Mesothelial cell of epicardium (in vitro differentiated cells): ENCODE measurements at regions not wholly inside any gene's neighbourhood (a gene's known extent, or its start where the extent isn't known, plus 50 kb on each side); places are given as distances from the start of the nearest gene placed in this dataset.
A peak's percentile ranks its signal among the peaks of the same experiment; 100 is the strongest.

Source experiments
- DNase-seq, 2 experiments: peaks; one replicate each; pipeline ENCODE4 v3.0.0; 2021; ENCODE audit warnings: low spot score in 2 of 2; ENCODE audit not compliant: unreplicated experiment in 2 of 2
- H3K27ac Mint-ChIP-seq: 2 replicates; pipeline ENCODE4 v1.8.0; 2021; ENCODE audit warnings: mixed read lengths
- H3K27me3 Mint-ChIP-seq: 2 replicates; pipeline ENCODE4 v1.8.0; 2021; ENCODE audit warnings: low read depth, mixed read lengths
- H3K36me3 Mint-ChIP-seq: 2 replicates; pipeline ENCODE4 v1.8.0; 2021; ENCODE audit warnings: mixed read lengths
- H3K4me1 Mint-ChIP-seq: 2 replicates; pipeline ENCODE4 v1.8.0; 2021; ENCODE audit warnings: mixed read lengths
- H3K4me3 Mint-ChIP-seq: 2 replicates; pipeline ENCODE4 v1.8.0; 2021; ENCODE audit warnings: mild to moderate bottlenecking, moderate library complexity, mixed read lengths
- H3K9me3 Mint-ChIP-seq: 2 replicates; pipeline ENCODE4 v1.8.0; 2021; ENCODE audit warnings: mixed read lengths
- CTCF ChIP-seq: fragments of 200-600 bp; sonication (generic); IDR thresholded peaks from one replicate; pipeline ENCODE4 v1.5.0; 2021; ENCODE audit warnings: antibody characterized with exemption; ENCODE audit not compliant: unreplicated experiment

GRCh38 chr3:10706156-10706739, 109.8 kb upstream of the SLC6A11 start:
- no peaks in the 10 kb centered on the region for H3K9me3 Mint-ChIP-seq
- DNase-seq: no peak
- H3K27me3 Mint-ChIP-seq: peaks cover 92% of the 10 kb centered on the region
- H3K4me3 Mint-ChIP-seq: no peak overlapping the region
- no peak for TF ChIP-seq CTCF
- H3K36me3 Mint-ChIP-seq: no peaks in the 10 kb centered on the region
- H3K27ac Mint-ChIP-seq: no peak overlapping the region
- peaks cover 5% of the 10 kb centered on the region for H3K4me1 Mint-ChIP-seq

GRCh38 chr3:10706740-10707399, 109.2 kb upstream of the SLC6A11 start:
- Mint-ChIP-seq H3K4me3 (peak overlapping the region; percentile 49), H3K9me3 (no peaks in the 10 kb centered on the region)

GRCh38 chr3:10707400-10708215, 108.4 kb upstream of the SLC6A11 start:
- TF ChIP-seq CTCF: no peak
- H3K9me3 Mint-ChIP-seq: no peaks in the 10 kb centered on the region
- peaks cover 92% of the 10 kb centered on the region for H3K27me3 Mint-ChIP-seq
- H3K27ac Mint-ChIP-seq: no peak overlapping the region
- peak overlapping the region; percentile 49 for H3K4me3 Mint-ChIP-seq
- peaks cover 5% of the 10 kb centered on the region for H3K4me1 Mint-ChIP-seq
- no peak for DNase-seq
- no peaks in the 10 kb centered on the region for H3K36me3 Mint-ChIP-seq

More at GRCh38 chr3:10706740-10707399, 109.2 kb upstream of the SLC6A11 start:
- Mint-ChIP-seq H3K36me3 (no peaks in the 10 kb centered on the region), H3K4me1 (peaks cover 5% of the 10 kb centered on the region), H3K27ac (no peak overlapping the region), H3K27me3 (peaks cover 92% of the 10 kb centered on the region)
- no peak for TF ChIP-seq CTCF
- no peak for DNase-seq

GRCh38 chr3:10708216-10708893, 107.7 kb upstream of the SLC6A11 start:
- Mint-ChIP-seq H3K27ac (no peak overlapping the region), H3K4me1 (peaks cover 5% of the 10 kb centered on the region), H3K9me3 (no peaks in the 10 kb centered on the region), H3K27me3 (peaks cover 92% of the 10 kb centered on the region), H3K4me3 (peak overlapping the region; percentile 26), H3K36me3 (no peaks in the 10 kb centered on the region)
- DNase-seq: no peak
- no peak for TF ChIP-seq CTCF

GRCh38 chr3:10709110-10709781, 106.8 kb upstream of the SLC6A11 start:
- H3K27me3 Mint-ChIP-seq: peaks cover 86% of the 10 kb centered on the region
- no peak overlapping the region for H3K4me3 Mint-ChIP-seq
- H3K36me3 Mint-ChIP-seq: no peaks in the 10 kb centered on the region
- TF ChIP-seq CTCF: no peak
- no peak for DNase-seq
- H3K4me1 Mint-ChIP-seq: peaks cover 5% of the 10 kb centered on the region
- no peaks in the 10 kb centered on the region for H3K9me3 Mint-ChIP-seq
- H3K27ac Mint-ChIP-seq: no peak overlapping the region
